ENCODE measurements at regions not wholly inside any gene's neighbourhood (a gene's known extent, or its start where the extent isn't known, plus 50 kb on each side); places are given as distances from the start of the nearest gene placed in this dataset.
A peak's percentile ranks its signal among the peaks of the same experiment; 100 is the strongest.

DNA sequence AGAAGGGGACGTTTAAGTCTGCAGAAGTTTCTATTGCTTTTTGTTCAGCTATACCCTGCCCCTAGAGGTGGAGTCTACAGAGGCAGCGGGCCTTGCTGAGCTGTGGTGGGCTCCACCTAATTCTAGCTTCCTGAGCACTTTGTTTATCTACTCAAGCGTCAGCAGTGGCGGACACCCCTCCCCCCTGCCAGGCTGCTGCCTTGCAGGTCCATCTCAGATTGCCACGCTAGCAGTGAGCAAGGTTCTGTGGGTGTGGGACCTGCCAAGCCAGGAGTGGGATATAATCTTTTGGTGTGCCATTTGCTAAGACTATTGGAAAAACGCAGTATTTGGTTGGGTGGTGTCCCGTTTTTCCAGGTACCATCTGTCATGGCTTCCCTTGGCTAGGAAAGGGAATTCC lies 147.3 kb upstream of the PRPS1L1 start:
- H3F3A ChIP-seq (ENCODE audit: low read depth): no peaks in the 10 kb centered on the region
- H2AFZ ChIP-seq (ENCODE audit: low read length): no peak overlapping the region
- H3K27me3 ChIP-seq (ENCODE audit: insufficient read depth, low read length, poor library complexity, severe bottlenecking): no peaks in the 10 kb centered on the region
- H3K9ac ChIP-seq (ENCODE audit: low read depth, low read length, poor library complexity, severe bottlenecking): no peak overlapping the region
- TF ChIP-seq EZH2phosphoT487 (IDR thresholded peaks at IDR 0.05; ENCODE audit: borderline replicate concordance) (no peak), CTCF (conservative IDR thresholded peaks at IDR 0.05; ENCODE audit: low read length) (0 out of 2 replicates have a peak, but pooled peaks have one; percentile 9)
- H3K79me2 ChIP-seq (ENCODE audit: insufficient read depth, low read length): no peaks in the 10 kb centered on the region
- H3K9me3 ChIP-seq (ENCODE audit: insufficient read depth, low read depth, low read length): no peaks in the 10 kb centered on the region
- no peak overlapping the region for H3K4me2 ChIP-seq (ENCODE audit: low read depth, low read length, poor library complexity, severe bottlenecking)
- H4K20me1 ChIP-seq (ENCODE audit: insufficient read depth, low read length, poor library complexity, severe bottlenecking): no peaks in the 10 kb centered on the region
- peaks cover 8% of the 10 kb centered on the region for H3K4me1 ChIP-seq (ENCODE audit: insufficient read depth, low read length, poor library complexity, severe bottlenecking)
- no peak overlapping the region for H3K4me3 ChIP-seq (ENCODE audit: low read length, poor library complexity, severe bottlenecking)
- no peaks in the 10 kb centered on the region for H3K36me3 ChIP-seq (ENCODE audit: insufficient read depth, low read length)
- H3K9me2 ChIP-seq (replicated peaks; ENCODE audit: low read depth, low read length): no peaks in the 10 kb centered on the region

GRCh38 chr7:18175801-18176450 lies 148.3 kb upstream of the PRPS1L1 start:
- Histone ChIP-seq H3K4me3 (ENCODE audit: low read length, poor library complexity, severe bottlenecking) (no peak overlapping the region), H3K4me1 (ENCODE audit: insufficient read depth, low read length, poor library complexity, severe bottlenecking) (peaks cover 17% of the 10 kb centered on the region), H2AFZ (ENCODE audit: low read length) (no peak overlapping the region; the same call in 1 of the 2 replicates), H3K9me3 (ENCODE audit: insufficient read depth, low read depth, low read length) (no peaks in the 10 kb centered on the region), H3K27me3 (ENCODE audit: insufficient read depth, low read length, poor library complexity, severe bottlenecking) (no peaks in the 10 kb centered on the region), H3K36me3 (ENCODE audit: insufficient read depth, low read length) (no peaks in the 10 kb centered on the region), H3K4me2 (ENCODE audit: low read depth, low read length, poor library complexity, severe bottlenecking) (no peak overlapping the region), H3K9me2 (replicated peaks; ENCODE audit: low read depth, low read length) (no peaks in the 10 kb centered on the region), H3K79me2 (ENCODE audit: insufficient read depth, low read length) (no peaks in the 10 kb centered on the region), H3F3A (ENCODE audit: low read depth) (no peaks in the 10 kb centered on the region), H3K9ac (ENCODE audit: low read depth, low read length, poor library complexity, severe bottlenecking) (no peak overlapping the region), H4K20me1 (ENCODE audit: insufficient read depth, low read length, poor library complexity, severe bottlenecking) (no peaks in the 10 kb centered on the region)
- TF ChIP-seq CTCF (conservative IDR thresholded peaks at IDR 0.05; ENCODE audit: low read length) (no peak), EZH2phosphoT487 (IDR thresholded peaks at IDR 0.05; ENCODE audit: borderline replicate concordance) (no peak)

DNA sequence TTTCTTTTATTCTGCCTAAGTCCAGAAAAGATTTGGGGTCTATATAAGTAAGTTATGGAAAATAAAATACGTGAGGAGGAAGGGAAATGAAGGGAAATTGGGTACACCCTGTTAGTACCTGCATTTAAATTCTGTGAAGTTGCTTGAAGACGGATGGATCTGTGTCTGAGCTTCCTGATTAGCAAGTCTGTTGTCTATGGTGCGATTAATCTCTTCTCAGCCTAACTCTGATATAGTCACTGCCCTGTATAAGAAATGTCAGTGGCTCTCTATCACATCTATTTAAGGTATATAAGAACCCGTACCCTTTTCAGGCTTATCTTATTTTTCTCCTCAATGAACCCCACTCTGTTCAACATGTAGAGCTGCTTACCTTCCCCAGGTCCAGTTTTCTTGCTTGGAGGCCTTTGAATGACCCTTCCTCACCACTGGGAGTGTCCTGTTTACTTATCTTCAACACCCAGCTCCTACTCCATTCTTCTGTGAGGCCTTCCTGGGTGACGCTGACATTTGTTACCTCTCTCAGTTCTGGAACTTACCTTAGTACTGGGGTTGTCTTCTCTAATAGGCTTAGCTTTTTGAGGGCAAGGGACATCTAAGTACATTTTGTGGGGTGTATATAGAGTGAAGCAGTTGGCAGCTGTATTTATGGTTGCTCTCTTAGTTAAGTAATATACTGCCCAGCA lies 149.6 kb upstream of the PRPS1L1 start:
- H3K27me3 ChIP-seq (ENCODE audit: insufficient read depth, low read length, poor library complexity, severe bottlenecking): no peaks in the 10 kb centered on the region
- H3K9ac ChIP-seq (ENCODE audit: low read depth, low read length, poor library complexity, severe bottlenecking): no peak overlapping the region
- no peak for TF ChIP-seq CTCF (conservative IDR thresholded peaks at IDR 0.05; ENCODE audit: low read length)
- TF ChIP-seq EZH2phosphoT487 (IDR thresholded peaks at IDR 0.05; ENCODE audit: borderline replicate concordance): no peak
- H3K4me3 ChIP-seq (ENCODE audit: low read length, poor library complexity, severe bottlenecking): no peak overlapping the region
- H3K4me1 ChIP-seq (ENCODE audit: insufficient read depth, low read length, poor library complexity, severe bottlenecking): peaks cover 22% of the 10 kb centered on the region
- H3K9me3 ChIP-seq (ENCODE audit: insufficient read depth, low read depth, low read length): no peaks in the 10 kb centered on the region
- H2AFZ ChIP-seq (ENCODE audit: low read length): no peak overlapping the region
- H4K20me1 ChIP-seq (ENCODE audit: insufficient read depth, low read length, poor library complexity, severe bottlenecking): no peaks in the 10 kb centered on the region
- H3F3A ChIP-seq (ENCODE audit: low read depth): no peaks in the 10 kb centered on the region; the same call in 1 of the 2 replicates
- no peaks in the 10 kb centered on the region for H3K9me2 ChIP-seq (replicated peaks; ENCODE audit: low read depth, low read length)
- no peaks in the 10 kb centered on the region for H3K36me3 ChIP-seq (ENCODE audit: insufficient read depth, low read length)
- H3K4me2 ChIP-seq (ENCODE audit: low read depth, low read length, poor library complexity, severe bottlenecking): no peak overlapping the region
- H3K79me2 ChIP-seq (ENCODE audit: insufficient read depth, low read length): no peaks in the 10 kb centered on the region
